ENCODE measurements at regions not wholly inside any gene's neighbourhood (a gene's known extent, or its start where the extent isn't known, plus 50 kb on each side); places are given as distances from the start of the nearest gene placed in this dataset.
"Not testable (repeated sequence)": the region's sequence is repeated elsewhere in the genome, so short reads cannot be mapped to it uniquely, and the experiment has no call there.

GRCh38 chr2:64915510-64915900 lies 73.7 kb upstream of the SLC1A4 start:
- no peak for DNase-seq

- no peak for DNase-seq
Observed at GRCh38 chr2:64918220-64918886, 70.8 kb upstream of the SLC1A4 start.

GRCh38 chr2:64919261-64919660 lies 69.9 kb upstream of the SLC1A4 start:
- no peak for DNase-seq

GRCh38 chr2:64922482-64923384 lies 66.5 kb upstream of the SLC1A4 start:
- DNase-seq = no peak

GRCh38 chr2:64923385-64923710 lies 65.9 kb upstream of the SLC1A4 start:
- DNase-seq = no peak

GRCh38 chr2:64924170-64924934 lies 64.8 kb upstream of the SLC1A4 start:
- no peak for DNase-seq

- not testable (repeated sequence) for DNase-seq
Observed at GRCh38 chr2:64925930-64926722, 63.1 kb upstream of the SLC1A4 start.

GRCh38 chr2:64928813-64929212 lies 60.4 kb upstream of the SLC1A4 start:
- DNase-seq = no peak

- no peak for DNase-seq
Observed at GRCh38 chr2:64929333-64929732, 59.9 kb upstream of the SLC1A4 start.

GRCh38 chr2:64930258-64930671 lies 58.9 kb upstream of the SLC1A4 start:
- no peak for DNase-seq

- no peak for DNase-seq
Observed at GRCh38 chr2:64931246-64932115, 57.7 kb upstream of the SLC1A4 start.

GRCh38 chr2:64932116-64932370 lies 57.2 kb upstream of the SLC1A4 start:
- DNase-seq = no peak

- no peak for DNase-seq
Observed at GRCh38 chr2:64932371-64933216, 56.6 kb upstream of the SLC1A4 start.

GRCh38 chr2:64934530-64934929 lies 54.7 kb upstream of the SLC1A4 start:
- DNase-seq = no peak

- no peak for DNase-seq
Observed at GRCh38 chr2:64936809-64937208, 52.4 kb upstream of the SLC1A4 start.

- DNase-seq = not testable (repeated sequence)
Observed at GRCh38 chr2:64937314-64937686, 51.9 kb upstream of the SLC1A4 start.

- no peak for DNase-seq
Observed at GRCh38 chr2:64937687-64938491, 51.3 kb upstream of the SLC1A4 start.

GRCh38 chr2:64938607-64939285 lies 50.5 kb upstream of the SLC1A4 start:
- DNase-seq = no peak

All from right lung (tissue), 2 donors.